Activated T-cell treated with anti-CD3 and anti-CD28 coated beads, Interleukin-2, amount 50 U/mL, for 24 hours (primary cell): ENCODE measurements at regions not wholly inside any gene's neighbourhood (a gene's known extent, or its start where the extent isn't known, plus 50 kb on each side); places are given as distances from the start of the nearest gene placed in this dataset.

Experiments
- DNase-seq: peaks from one replicate; pipeline ENCODE4 v3.0.0-alpha.2; 2020
- H3K27ac Mint-ChIP-seq: 2 replicates; pipeline ENCODE4 v1.8.0; 2020; ENCODE audit warnings: mild to moderate bottlenecking, mixed read lengths
- H3K27me3 Mint-ChIP-seq: 2 replicates; pipeline ENCODE4 v1.8.0; 2020; ENCODE audit warnings: mixed read lengths
- H3K36me3 Mint-ChIP-seq: 2 replicates; pipeline ENCODE4 v1.8.0; 2020; ENCODE audit warnings: low read depth, mixed read lengths
- H3K4me1 Mint-ChIP-seq: 2 replicates; pipeline ENCODE4 v1.8.0; 2020; ENCODE audit warnings: low read depth, mixed read lengths
- H3K4me3 Mint-ChIP-seq: 2 replicates; pipeline ENCODE4 v1.8.0; 2020; ENCODE audit warnings: mild to moderate bottlenecking, moderate library complexity, mixed read lengths
- H3K9me3 Mint-ChIP-seq: 2 replicates; pipeline ENCODE4 v1.8.0; 2020; ENCODE audit warnings: mixed read lengths

DNA sequence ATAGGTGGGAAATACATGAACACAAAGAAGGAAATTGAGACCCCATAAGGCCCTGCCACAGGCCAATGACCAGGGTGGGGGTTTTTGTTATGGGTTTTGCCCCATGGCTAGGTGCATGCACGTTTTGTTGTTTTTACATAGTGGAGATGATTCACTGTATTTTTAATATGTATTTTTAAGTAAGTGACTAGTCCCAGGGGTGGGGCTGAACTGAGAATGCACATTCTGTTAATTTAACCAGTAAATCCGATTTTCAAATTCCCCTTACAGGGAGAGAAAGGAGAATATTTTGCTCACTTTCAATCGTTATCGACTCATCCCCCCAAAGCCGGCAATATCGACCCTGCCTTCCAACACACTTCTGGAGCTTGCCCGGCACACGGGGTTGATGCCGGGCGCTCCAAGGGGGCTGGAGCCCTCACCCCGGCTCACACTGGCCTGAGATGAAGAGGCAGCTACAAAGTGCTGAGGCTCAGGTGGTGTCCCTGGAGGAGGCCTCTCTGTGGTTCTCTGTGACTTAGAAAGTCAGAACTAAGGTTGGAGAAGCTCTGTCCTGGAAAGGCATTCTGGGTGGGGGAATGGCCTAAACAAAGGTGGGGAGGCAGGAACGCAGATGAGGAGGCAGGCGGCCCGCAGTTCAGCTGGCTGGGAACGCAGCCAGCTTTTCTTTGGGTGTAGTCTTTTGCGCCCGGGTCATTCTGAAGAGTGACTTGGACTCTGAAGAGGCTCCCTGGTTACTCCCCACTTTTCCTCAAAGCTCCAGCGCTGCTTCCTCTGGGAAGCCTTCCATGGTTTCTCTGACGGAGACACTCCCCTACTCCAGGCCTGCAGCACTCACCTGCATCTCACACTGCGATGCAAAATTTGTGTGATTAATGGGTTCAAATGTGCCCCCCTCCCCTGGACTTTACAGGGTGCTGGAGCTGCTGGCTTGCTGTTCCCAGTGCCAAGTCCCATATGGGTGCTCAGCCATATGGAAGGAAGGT, 50.7 kb upstream of the DLK1 start:
- H3K4me3 Mint-ChIP-seq = no peak overlapping the region
- H3K36me3 Mint-ChIP-seq = no peaks in the 10 kb centered on the region
- H3K4me1 Mint-ChIP-seq = no peaks in the 10 kb centered on the region

More for the DNA sequence above, 50.7 kb upstream of the DLK1 start:
- Mint-ChIP-seq H3K27ac (no peak overlapping the region), H3K9me3 (no peaks in the 10 kb centered on the region), H3K27me3 (peaks cover 45% of the 10 kb centered on the region)
- DNase-seq = no peak
